SU-DHL-6 (cell line): ENCODE measurements at regions not wholly inside any gene's neighbourhood (a gene's known extent, or its start where the extent isn't known, plus 50 kb on each side); places are given as distances from the start of the nearest gene placed in this dataset.

Source experiments
- H2AFZ ChIP-seq: fragments of 200-600 bp; sonication (generic); 2 replicates; pipeline ENCODE4 v1.6.1; 2014; ENCODE audit warnings: low read depth, mild to moderate bottlenecking, moderate library complexity, mixed read lengths, antibody characterized with exemption, low read length; ENCODE audit not compliant: severe bottlenecking
- H3F3A ChIP-seq: fragments of 200-600 bp; shearing (Covaris generic); 2 replicates; pipeline ENCODE4 v1.6.0; 2016; ENCODE audit warnings: antibody characterized with exemption, mild to moderate bottlenecking; ENCODE audit not compliant: insufficient read depth
- H3K27ac ChIP-seq: fragments of 200-600 bp; sonication (generic); 2 replicates; pipeline ENCODE4 v1.5.1; 2016; ENCODE audit warnings: low read depth, mild to moderate bottlenecking, low read length, moderate library complexity, mixed read lengths
- H3K27me3 ChIP-seq: fragments of 200-600 bp; sonication (generic), shearing (Covaris generic); 2 replicates; pipeline ENCODE4 v1.6.0; 2014; ENCODE audit warnings: mild to moderate bottlenecking, low read length
- H3K36me3 ChIP-seq: fragments of 200-600 bp; sonication (generic); 2 replicates; pipeline ENCODE4 v1.6.1; 2014; ENCODE audit warnings: mild to moderate bottlenecking, low read length, mixed read lengths
- H3K4me2 ChIP-seq: fragments of 300-600, 200-600 bp; shearing (Covaris generic), sonication (generic); 2 replicates; pipeline ENCODE4 v1.6.0; 2014; ENCODE audit warnings: low read length, low read depth, mild to moderate bottlenecking; ENCODE audit not compliant: poor library complexity, severe bottlenecking
- H3K4me3 ChIP-seq: fragments of 200-600 bp; sonication (generic); 2 replicates; pipeline ENCODE4 v1.5.1; 2014; ENCODE audit warnings: antibody characterized with exemption, low read length, mild to moderate bottlenecking, mixed read lengths; ENCODE audit not compliant: insufficient read depth, poor library complexity, severe bottlenecking
- H3K79me2 ChIP-seq: fragments of 200-600 bp; sonication (generic); 2 replicates; pipeline ENCODE4 v1.6.1; 2014; ENCODE audit warnings: mild to moderate bottlenecking, low read length, moderate library complexity; ENCODE audit not compliant: insufficient read depth
- H3K9ac ChIP-seq: fragments of 200-600 bp; sonication (generic); 2 replicates; pipeline ENCODE4 v1.7.0; 2014; ENCODE audit warnings: mild to moderate bottlenecking, low read length
- H3K9me2 ChIP-seq: fragments of 200-600 bp; sonication (generic); replicated peaks from 2 replicates; pipeline ENCODE4 v1.6.1; 2014; ENCODE audit warnings: low read length; ENCODE audit not compliant: insufficient read depth
- H3K9me3 ChIP-seq: fragments of 200-600 bp; sonication (generic); 2 replicates; pipeline ENCODE4 v1.6.1; 2014; ENCODE audit warnings: low read length, mixed read lengths; ENCODE audit not compliant: insufficient read depth
- H4K20me1 ChIP-seq: fragments of 200-600 bp; sonication (generic); 2 replicates; pipeline ENCODE4 v1.6.1; 2014; ENCODE audit warnings: low read depth, mild to moderate bottlenecking, antibody characterized with exemption, low read length, moderate library complexity, mixed read lengths
- CTCF ChIP-seq: fragments of 200-600 bp; sonication (generic); IDR thresholded peaks from one replicate; pipeline ENCODE4 v1.5.1; 2017; ENCODE audit warnings: antibody characterized with exemption, mild to moderate bottlenecking, low read length, moderate library complexity; ENCODE audit not compliant: insufficient read depth, poor library complexity, severe bottlenecking
- EZH2phosphoT487 ChIP-seq: fragments of 200-600 bp; sonication (generic), shearing (Covaris generic); conservative IDR thresholded peaks from 2 replicates; pipeline ENCODE4 v1.6.1; 2018; ENCODE audit warnings: mild to moderate bottlenecking, antibody characterized with exemption, low read length, moderate library complexity, mixed read lengths

- Histone ChIP-seq H3K27me3 (no peaks in the 10 kb centered on the region), H3F3A (no peaks in the 10 kb centered on the region), H3K9ac (no peak overlapping the region)
Measured at GRCh38 chr3:102670986-102671385, 236.2 kb downstream of the ZPLD1 start.

GRCh38 chr3:102672305-102672704 lies 237.5 kb downstream of the ZPLD1 start:
- H3K27me3 ChIP-seq, result no peaks in the 10 kb centered on the region
- no peaks in the 10 kb centered on the region for H4K20me1 ChIP-seq
- H3K4me2 ChIP-seq, result no peak overlapping the region
- no peak overlapping the region for H3K4me3 ChIP-seq
- H3K79me2 ChIP-seq, result no peaks in the 10 kb centered on the region
- no peak overlapping the region for H2AFZ ChIP-seq
- TF ChIP-seq CTCF (no peak), EZH2phosphoT487 (no peak)
- no peak overlapping the region for H3K9ac ChIP-seq
- no peaks in the 10 kb centered on the region for H3K36me3 ChIP-seq
- H3K27ac ChIP-seq, result no peak overlapping the region
- H3K9me2 ChIP-seq, result no peaks in the 10 kb centered on the region
- no peaks in the 10 kb centered on the region for H3F3A ChIP-seq
- H3K9me3 ChIP-seq, result no peaks in the 10 kb centered on the region

More at GRCh38 chr3:102670986-102671385, 236.2 kb downstream of the ZPLD1 start:
- TF ChIP-seq CTCF (no peak), EZH2phosphoT487 (no peak)
- H3K27ac ChIP-seq, result no peak overlapping the region
- H3K79me2 ChIP-seq, result no peaks in the 10 kb centered on the region
- no peaks in the 10 kb centered on the region for H3K9me2 ChIP-seq
- no peak overlapping the region for H2AFZ ChIP-seq
- H3K4me2 ChIP-seq, result no peak overlapping the region
- H3K9me3 ChIP-seq, result no peaks in the 10 kb centered on the region
- no peaks in the 10 kb centered on the region for H3K36me3 ChIP-seq
- H4K20me1 ChIP-seq, result no peaks in the 10 kb centered on the region
- no peak overlapping the region for H3K4me3 ChIP-seq

- Histone ChIP-seq H3K27ac (no peak overlapping the region), H3K4me2 (no peak overlapping the region), H3K9me3 (no peaks in the 10 kb centered on the region), H3K4me3 (no peak overlapping the region), H3K36me3 (no peaks in the 10 kb centered on the region), H2AFZ (no peak overlapping the region), H3K27me3 (no peaks in the 10 kb centered on the region), H3F3A (no peaks in the 10 kb centered on the region), H4K20me1 (no peaks in the 10 kb centered on the region), H3K9ac (no peak overlapping the region), H3K9me2 (no peaks in the 10 kb centered on the region), H3K79me2 (no peaks in the 10 kb centered on the region)
- TF ChIP-seq EZH2phosphoT487 (no peak), CTCF (peak; percentile 67)
Measured at GRCh38 chr3:102673271-102674115, 238.7 kb downstream of the ZPLD1 start.
